ENCODE measurements at regions not wholly inside any gene's neighbourhood (a gene's known extent, or its start where the extent isn't known, plus 50 kb on each side); places are given as distances from the start of the nearest gene placed in this dataset.
A peak's percentile ranks its signal among the peaks of the same experiment; 100 is the strongest.
"Not testable (repeated sequence)": the region's sequence is repeated elsewhere in the genome, so short reads cannot be mapped to it uniquely, and the experiment has no call there.

- DNase-seq (ENCODE audit: low read depth in 4 of 6, low spot score in 6 of 6): peak in 1 of 6 donors; percentile 18
- Histone ChIP-seq H3K4me1 (ENCODE audit: control insufficient read depth, insufficient read depth, low read length) (no peaks in the 10 kb centered on the region), H3K27ac (ENCODE audit: low read depth, low read length) (no peak overlapping the region), H3K36me3 (ENCODE audit: control insufficient read depth, insufficient read depth, low read length) (no peaks in the 10 kb centered on the region), H3K9me3 (ENCODE audit: control insufficient read depth, insufficient read depth, low read length) (peaks cover 5% of the 10 kb centered on the region), H3K4me3 (ENCODE audit: low read depth, low read length) (no peak overlapping the region), H3K27me3 (ENCODE audit: control insufficient read depth, insufficient read depth, low read length) (no peaks in the 10 kb centered on the region)
- WGBS (ENCODE audit: insufficient coverage): no CpG with 5 or more reads among the region's 5 CpGs
Observed at GRCh38 chr2:4190548-4190947, 487.2 kb downstream of the DCDC2C start.

GRCh38 chr2:4192119-4192518 is 488.7 kb downstream of the DCDC2C start:
- DNase-seq (ENCODE audit: low read depth in 4 of 6, low spot score in 6 of 6): no peak
- no peaks in the 10 kb centered on the region for H3K27me3 ChIP-seq (ENCODE audit: control insufficient read depth, insufficient read depth, low read length)
- 100% methylated on average over 1 of the region's 2 CpGs for WGBS (ENCODE audit: insufficient coverage)
- H3K27ac ChIP-seq (ENCODE audit: low read depth, low read length): no peak overlapping the region
- no peaks in the 10 kb centered on the region for H3K4me1 ChIP-seq (ENCODE audit: control insufficient read depth, insufficient read depth, low read length)
- peaks cover 5% of the 10 kb centered on the region for H3K9me3 ChIP-seq (ENCODE audit: control insufficient read depth, insufficient read depth, low read length)
- H3K4me3 ChIP-seq (ENCODE audit: low read depth, low read length): no peak overlapping the region
- no peaks in the 10 kb centered on the region for H3K36me3 ChIP-seq (ENCODE audit: control insufficient read depth, insufficient read depth, low read length)

GRCh38 chr2:4214444-4215205 is 511.2 kb downstream of the DCDC2C start:
- 75% methylated on average over 8 of the region's 10 CpGs for WGBS (ENCODE audit: insufficient coverage)
- H3K36me3 ChIP-seq (ENCODE audit: control insufficient read depth, insufficient read depth, low read length): no peaks in the 10 kb centered on the region
- no peaks in the 10 kb centered on the region for H3K4me1 ChIP-seq (ENCODE audit: control insufficient read depth, insufficient read depth, low read length)
- DNase-seq (ENCODE audit: low read depth in 4 of 6, low spot score in 6 of 6): peak in 1 of 6 donors; percentile 6
- H3K27me3 ChIP-seq (ENCODE audit: control insufficient read depth, insufficient read depth, low read length): no peaks in the 10 kb centered on the region
- no peak overlapping the region for H3K27ac ChIP-seq (ENCODE audit: low read depth, low read length)
- no peak overlapping the region for H3K4me3 ChIP-seq (ENCODE audit: low read depth, low read length)
- no peaks in the 10 kb centered on the region for H3K9me3 ChIP-seq (ENCODE audit: control insufficient read depth, insufficient read depth, low read length)

GRCh38 chr2:4217737-4218136 is 514.4 kb downstream of the DCDC2C start:
- H3K36me3 ChIP-seq (ENCODE audit: control insufficient read depth, insufficient read depth, low read length): no peaks in the 10 kb centered on the region
- WGBS (ENCODE audit: insufficient coverage): no CpG with 5 or more reads among the region's 1 CpG

GRCh38 chr2:4219101-4219500 is 515.7 kb downstream of the DCDC2C start:
- WGBS (ENCODE audit: insufficient coverage): no CpG with 5 or more reads among the region's 1 CpG

More at GRCh38 chr2:4217737-4218136, 514.4 kb downstream of the DCDC2C start:
- DNase-seq (ENCODE audit: low read depth in 4 of 6, low spot score in 6 of 6): no peak
- Histone ChIP-seq H3K9me3 (ENCODE audit: control insufficient read depth, insufficient read depth, low read length) (no peaks in the 10 kb centered on the region), H3K4me1 (ENCODE audit: control insufficient read depth, insufficient read depth, low read length) (no peaks in the 10 kb centered on the region), H3K27ac (ENCODE audit: low read depth, low read length) (no peak overlapping the region), H3K27me3 (ENCODE audit: control insufficient read depth, insufficient read depth, low read length) (no peaks in the 10 kb centered on the region), H3K4me3 (ENCODE audit: low read depth, low read length) (no peak overlapping the region)

GRCh38 chr2:4219571-4219970 is 516.2 kb downstream of the DCDC2C start:
- no CpG with 5 or more reads among the region's 1 CpG for WGBS (ENCODE audit: insufficient coverage)

More at GRCh38 chr2:4219101-4219500, 515.7 kb downstream of the DCDC2C start:
- H3K4me1 ChIP-seq (ENCODE audit: control insufficient read depth, insufficient read depth, low read length): no peaks in the 10 kb centered on the region
- peak in 2 of 6 donors; percentile 7 to 23 for DNase-seq (ENCODE audit: low read depth in 4 of 6, low spot score in 6 of 6)
- H3K27ac ChIP-seq (ENCODE audit: low read depth, low read length): no peak overlapping the region
- H3K4me3 ChIP-seq (ENCODE audit: low read depth, low read length): no peak overlapping the region
- no peaks in the 10 kb centered on the region for H3K27me3 ChIP-seq (ENCODE audit: control insufficient read depth, insufficient read depth, low read length)
- H3K36me3 ChIP-seq (ENCODE audit: control insufficient read depth, insufficient read depth, low read length): no peaks in the 10 kb centered on the region
- no peaks in the 10 kb centered on the region for H3K9me3 ChIP-seq (ENCODE audit: control insufficient read depth, insufficient read depth, low read length)

GRCh38 chr2:4221434-4221833 is 518.1 kb downstream of the DCDC2C start:
- Histone ChIP-seq H3K4me3 (ENCODE audit: low read depth, low read length) (no peak overlapping the region), H3K27ac (ENCODE audit: low read depth, low read length) (no peak overlapping the region), H3K36me3 (ENCODE audit: control insufficient read depth, insufficient read depth, low read length) (no peaks in the 10 kb centered on the region), H3K27me3 (ENCODE audit: control insufficient read depth, insufficient read depth, low read length) (no peaks in the 10 kb centered on the region), H3K4me1 (ENCODE audit: control insufficient read depth, insufficient read depth, low read length) (no peaks in the 10 kb centered on the region), H3K9me3 (ENCODE audit: control insufficient read depth, insufficient read depth, low read length) (no peaks in the 10 kb centered on the region)
- no peak for DNase-seq (ENCODE audit: low read depth in 4 of 6, low spot score in 6 of 6)
- WGBS (ENCODE audit: insufficient coverage): no CpG with 5 or more reads among the region's 1 CpG

More at GRCh38 chr2:4219571-4219970, 516.2 kb downstream of the DCDC2C start:
- Histone ChIP-seq H3K9me3 (ENCODE audit: control insufficient read depth, insufficient read depth, low read length) (no peaks in the 10 kb centered on the region), H3K4me3 (ENCODE audit: low read depth, low read length) (no peak overlapping the region), H3K4me1 (ENCODE audit: control insufficient read depth, insufficient read depth, low read length) (no peaks in the 10 kb centered on the region), H3K27me3 (ENCODE audit: control insufficient read depth, insufficient read depth, low read length) (no peaks in the 10 kb centered on the region), H3K27ac (ENCODE audit: low read depth, low read length) (no peak overlapping the region), H3K36me3 (ENCODE audit: control insufficient read depth, insufficient read depth, low read length) (no peaks in the 10 kb centered on the region)
- peak in 2 of 6 donors; percentile 8 to 34 for DNase-seq (ENCODE audit: low read depth in 4 of 6, low spot score in 6 of 6)

GRCh38 chr2:4221845-4222244 is 518.5 kb downstream of the DCDC2C start:
- H3K27me3 ChIP-seq (ENCODE audit: control insufficient read depth, insufficient read depth, low read length): no peaks in the 10 kb centered on the region
- H3K9me3 ChIP-seq (ENCODE audit: control insufficient read depth, insufficient read depth, low read length): no peaks in the 10 kb centered on the region
- no peak for DNase-seq (ENCODE audit: low read depth in 4 of 6, low spot score in 6 of 6)
- no peak overlapping the region for H3K27ac ChIP-seq (ENCODE audit: low read depth, low read length)
- 93% methylated on average over 3 of the region's 6 CpGs for WGBS (ENCODE audit: insufficient coverage)
- H3K4me3 ChIP-seq (ENCODE audit: low read depth, low read length): no peak overlapping the region
- H3K4me1 ChIP-seq (ENCODE audit: control insufficient read depth, insufficient read depth, low read length): no peaks in the 10 kb centered on the region
- H3K36me3 ChIP-seq (ENCODE audit: control insufficient read depth, insufficient read depth, low read length): no peaks in the 10 kb centered on the region

- WGBS (ENCODE audit: insufficient coverage): 98% methylated on average over 8 of the region's 9 CpGs
- not testable (repeated sequence) for H3K4me1 ChIP-seq (ENCODE audit: control insufficient read depth, insufficient read depth, low read length); DNase-seq (ENCODE audit: low read depth in 4 of 6, low spot score in 6 of 6); H3K4me3 ChIP-seq (ENCODE audit: low read depth, low read length); H3K27me3 ChIP-seq (ENCODE audit: control insufficient read depth, insufficient read depth, low read length); H3K9me3 ChIP-seq (ENCODE audit: control insufficient read depth, insufficient read depth, low read length); H3K27ac ChIP-seq (ENCODE audit: low read depth, low read length); H3K36me3 ChIP-seq (ENCODE audit: control insufficient read depth, insufficient read depth, low read length)
Observed at GRCh38 chr2:4244422-4244821, 541.0 kb downstream of the DCDC2C start.
